Common myeloid progenitor, CD34-positive (primary cell): ENCODE measurements at regions not wholly inside any gene's neighbourhood (a gene's known extent, or its start where the extent isn't known, plus 50 kb on each side); places are given as distances from the start of the nearest gene placed in this dataset.

Source experiments
- CTCF ChIA-PET: fragments of 350-600 bp; sonication (Branson Sonifier 250); formaldehyde crosslinking; loops from one replicate; lab custom pipeline; 2021; ENCODE audit warnings: antibody characterized with exemption; lab: Charles Lee
- POLR2A ChIA-PET: fragments of 350-600 bp; sonication (Branson Sonifier 250); formaldehyde crosslinking; loops from one replicate; lab custom pipeline; 2021; ENCODE audit warnings: antibody characterized with exemption; lab: Charles Lee
- DNase-seq, 3 donors: peaks; one replicate each; pipeline versions ENCODE4 v3.0.0 to v3.0.0-alpha.2; 2013
- H3K27ac ChIP-seq, 2 experiments: 1 replicate in 1 of 2; 2 replicates in 1 of 2; pipeline ENCODE4 v1.7.0; 2013; ENCODE audit warnings: inconsistent platforms in 2 of 2, low read length in 2 of 2, mild to moderate bottlenecking in 2 of 2, low read depth in 1 of 2, moderate library complexity in 1 of 2; ENCODE audit not compliant: severe bottlenecking in 2 of 2, insufficient read depth in 1 of 2, poor library complexity in 1 of 2
- H3K27me3 ChIP-seq, 5 experiments: replicated peaks in 2 of 5; 1 replicate in 3 of 5; 2 replicates in 2 of 5; pipeline versions ENCODE4 v1.6.1 to v1.7.0; 2013; ENCODE audit warnings: low read length in 4 of 5, mild to moderate bottlenecking in 2 of 5, moderate library complexity in 2 of 5, inconsistent platforms in 1 of 5; ENCODE audit not compliant: insufficient read depth in 5 of 5, control insufficient read depth in 4 of 5
- H3K36me3 ChIP-seq, 4 experiments: 1 replicate in 2 of 4; 2 replicates in 2 of 4; pipeline versions ENCODE4 v1.6.1 to v1.7.0; 2013; ENCODE audit warnings: low read length in 3 of 4, control low read depth in 1 of 4, mild to moderate bottlenecking in 1 of 4; ENCODE audit not compliant: control insufficient read depth in 4 of 4, insufficient read depth in 4 of 4
- H3K4me1 ChIP-seq, 4 experiments: 1 replicate in 3 of 4; 2 replicates in 1 of 4; pipeline versions ENCODE4 v1.6.1 to v1.7.1; 2013; ENCODE audit warnings: low read length in 3 of 4, mild to moderate bottlenecking in 3 of 4, control low read depth in 1 of 4, inconsistent platforms in 1 of 4, moderate library complexity in 1 of 4; ENCODE audit not compliant: control insufficient read depth in 4 of 4, insufficient read depth in 4 of 4; ENCODE audit errors: control extremely low read depth in 1 of 4
- H3K4me3 ChIP-seq, 7 experiments: 1 replicate in 4 of 7; 2 replicates in 3 of 7; pipeline versions ENCODE4 v1.5.1 to v1.7.0; 2013; ENCODE audit warnings: mild to moderate bottlenecking in 7 of 7, low read length in 6 of 7, moderate library complexity in 6 of 7, inconsistent platforms in 2 of 7, low read depth in 2 of 7, control low read depth in 1 of 7; ENCODE audit not compliant: insufficient read depth in 4 of 7, control insufficient read depth in 1 of 7; ENCODE audit errors: extremely low read depth in 1 of 7
- H3K9me3 ChIP-seq, 5 experiments: 1 replicate in 4 of 5; 2 replicates in 1 of 5; pipeline versions ENCODE4 v1.6.1 to v1.7.1; 2013; ENCODE audit warnings: low read length in 4 of 5, mild to moderate bottlenecking in 2 of 5, inconsistent platforms in 1 of 5, low read depth in 1 of 5, moderate library complexity in 1 of 5; ENCODE audit not compliant: control insufficient read depth in 4 of 5, insufficient read depth in 2 of 5; ENCODE audit errors: control extremely low read depth in 1 of 5
- WGBS: methylation state at CpG from one replicate; pipeline ENCODE4 v1.1.5; 2013; ENCODE audit not compliant: insufficient coverage; 5-methylcytosine and 5-hydroxymethylcytosine counted together

DNA sequence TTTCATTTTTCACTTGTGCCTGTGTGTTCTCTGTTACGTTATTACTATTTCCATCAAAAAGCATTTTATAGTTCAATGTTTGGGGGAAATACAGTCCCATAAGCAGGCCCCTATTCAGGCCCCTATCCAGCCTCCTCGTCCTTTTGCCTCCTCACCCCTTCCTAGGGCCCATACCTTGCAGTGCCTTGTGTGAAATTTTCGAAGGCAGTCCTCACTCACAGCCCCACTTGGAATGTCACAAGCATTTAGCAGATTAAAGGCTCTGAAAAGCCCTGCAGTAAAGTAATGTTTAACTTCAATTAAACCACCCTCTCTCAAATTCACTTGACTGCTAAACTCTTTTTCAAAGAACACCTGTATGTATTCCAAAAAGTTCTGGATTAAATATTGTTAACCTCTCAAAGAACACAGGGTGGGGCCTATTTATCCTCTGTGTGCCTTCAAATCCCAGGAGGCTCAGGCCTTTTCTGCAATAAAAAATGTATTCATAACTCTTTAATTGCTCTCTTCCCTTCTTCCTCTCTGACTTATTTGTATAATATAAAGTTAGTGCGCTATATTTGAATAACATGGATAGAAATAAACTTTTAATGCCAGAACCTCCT, 202.5 kb downstream of the FOXA2 start:
- Histone ChIP-seq H3K36me3 (no peaks in the 10 kb centered on the region), H3K4me1 (peaks cover 0 to 9% (median 1%) of the 10 kb centered on the region in 4 experiments), H3K27me3 (no peaks in the 10 kb centered on the region), H3K4me3 (no peak overlapping the region), H3K9me3 (no peaks in the 10 kb centered on the region), H3K27ac (no peak overlapping the region)
- no peak for DNase-seq
- ChIA-PET POLR2A (no interaction called here), CTCF (interaction anchor here (1.5 kb wide), 1 partner anchor 43 kb away, joined by 4 read pairs; no protein-coding TSS in a partner anchor)
- 100% methylated on average over 1 of the region's 4 CpGs for WGBS

DNA sequence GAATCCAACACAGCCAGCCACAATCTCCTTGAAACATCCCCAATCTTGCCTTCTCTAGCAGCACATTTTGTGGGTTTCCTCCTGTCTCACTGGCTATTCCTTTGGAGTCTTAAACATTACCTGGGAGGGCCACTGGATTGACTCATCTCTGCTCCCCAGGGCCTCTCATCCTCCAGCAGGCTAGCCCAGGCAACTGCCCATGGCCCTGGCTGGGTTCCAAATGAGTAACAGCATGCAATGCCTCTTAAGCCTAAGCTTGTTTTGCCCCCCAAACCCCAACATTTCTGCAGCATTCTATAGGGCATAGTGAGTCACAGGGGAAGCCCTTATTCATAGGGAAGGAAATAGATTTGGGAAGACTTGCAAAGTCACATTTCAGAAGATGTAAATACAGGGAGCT, 204.9 kb downstream of the FOXA2 start:
- no peak overlapping the region for H3K27ac ChIP-seq
- H3K27me3 ChIP-seq, result no peaks in the 10 kb centered on the region
- peak in 2 of 3 donors; percentile 38 to 44 for DNase-seq
- ChIA-PET CTCF (no interaction called here), POLR2A (no interaction called here)
- no peak overlapping the region for H3K4me3 ChIP-seq
- H3K4me1 ChIP-seq, result peaks cover 0 to 9% (median 1%) of the 10 kb centered on the region in 4 experiments
- H3K9me3 ChIP-seq, result no peaks in the 10 kb centered on the region
- H3K36me3 ChIP-seq, result no peaks in the 10 kb centered on the region

DNA sequence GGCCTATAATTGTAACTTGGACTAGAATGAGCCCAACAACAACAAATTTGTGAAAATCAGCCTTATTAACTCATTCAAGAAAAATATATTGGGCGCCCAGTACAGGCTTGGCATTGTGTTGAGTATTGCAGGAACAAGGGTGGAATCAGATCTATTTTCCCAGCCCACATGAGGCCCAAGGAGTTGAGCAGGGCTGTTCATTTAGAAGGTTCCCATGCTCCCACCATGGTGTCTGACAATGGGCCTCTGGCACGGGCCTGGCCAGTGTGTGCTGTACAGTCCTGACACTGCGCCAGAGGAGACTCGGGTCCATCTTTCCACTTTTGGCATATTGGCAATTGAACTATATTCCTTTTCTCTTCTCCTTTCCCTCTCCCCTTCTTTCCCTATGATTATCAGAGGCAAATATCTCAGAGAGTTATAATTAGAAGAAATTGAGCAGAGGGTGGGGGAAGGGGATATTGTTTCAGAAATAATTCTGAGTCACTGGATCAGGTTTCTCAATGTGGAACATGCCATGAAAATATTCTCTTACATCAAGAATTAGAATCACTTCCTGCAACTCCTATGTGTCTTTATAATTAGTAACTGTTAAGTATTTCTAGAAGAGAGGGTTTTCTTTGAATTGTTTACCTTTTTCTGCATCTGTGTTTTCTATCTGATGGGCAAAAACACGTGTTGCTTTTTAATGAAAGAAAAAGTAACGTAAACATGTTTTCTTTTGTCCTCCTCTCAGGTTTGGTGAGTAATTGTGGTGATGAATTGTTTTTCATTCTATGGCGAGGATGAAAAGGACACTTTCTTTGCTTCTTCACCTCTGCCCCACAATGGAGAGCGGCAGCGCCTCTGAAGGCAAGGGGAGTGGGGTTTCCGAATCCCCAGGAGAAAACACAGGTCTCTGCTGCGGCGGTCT, 209.4 kb downstream of the FOXA2 start:
- H3K27me3 ChIP-seq, result peaks cover 0 to 2% (median 0%) of the 10 kb centered on the region in 5 experiments
- H3K9me3 ChIP-seq, result no peaks in the 10 kb centered on the region
- no peaks in the 10 kb centered on the region for H3K36me3 ChIP-seq
- peaks cover 16 to 32% (median 27%) of the 10 kb centered on the region in 4 experiments for H3K4me1 ChIP-seq
- 100% methylated on average over 5 of the region's 12 CpGs for whole genome bisulfite sequencing
- CTCF ChIA-PET, result no interaction called here
- POLR2A ChIA-PET, result no interaction called here
- no peak overlapping the region for H3K27ac ChIP-seq
- no peak for DNase-seq
- H3K4me3 ChIP-seq, result no peak overlapping the region

DNA sequence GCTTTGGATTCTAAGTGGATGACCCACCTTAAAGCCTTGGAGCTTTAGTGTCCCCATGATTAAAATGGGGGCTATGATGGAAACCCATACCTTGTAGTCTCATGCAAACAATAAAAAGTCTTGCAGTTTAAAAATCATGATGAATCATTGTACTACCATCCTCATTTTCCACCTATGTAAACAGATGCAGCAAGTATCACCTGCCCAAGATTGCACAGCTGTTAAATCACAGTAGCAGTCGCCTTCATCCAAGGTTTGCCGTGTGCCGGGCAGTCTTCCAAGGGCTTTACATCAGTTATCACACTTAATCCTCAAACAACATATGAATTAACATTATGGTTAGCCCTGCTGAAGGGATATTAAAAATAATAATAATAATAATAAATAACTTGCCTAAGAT, 210.3 kb downstream of the FOXA2 start:
- ChIA-PET CTCF (interaction anchor here (2.4 kb wide), 1 partner anchor 35 kb away, joined by 10 read pairs; no protein-coding TSS in a partner anchor), POLR2A (no interaction called here)
- Histone ChIP-seq H3K4me1 (peaks cover 16 to 39% (median 32%) of the 10 kb centered on the region in 4 experiments), H3K4me3 (no peak overlapping the region), H3K36me3 (no peaks in the 10 kb centered on the region), H3K9me3 (no peaks in the 10 kb centered on the region), H3K27me3 (peaks cover 0 to 2% (median 0%) of the 10 kb centered on the region in 5 experiments), H3K27ac (no peak overlapping the region)
- no CpG with 5 or more reads among the region's 3 CpGs for WGBS
- DNase-seq, result no peak

DNA sequence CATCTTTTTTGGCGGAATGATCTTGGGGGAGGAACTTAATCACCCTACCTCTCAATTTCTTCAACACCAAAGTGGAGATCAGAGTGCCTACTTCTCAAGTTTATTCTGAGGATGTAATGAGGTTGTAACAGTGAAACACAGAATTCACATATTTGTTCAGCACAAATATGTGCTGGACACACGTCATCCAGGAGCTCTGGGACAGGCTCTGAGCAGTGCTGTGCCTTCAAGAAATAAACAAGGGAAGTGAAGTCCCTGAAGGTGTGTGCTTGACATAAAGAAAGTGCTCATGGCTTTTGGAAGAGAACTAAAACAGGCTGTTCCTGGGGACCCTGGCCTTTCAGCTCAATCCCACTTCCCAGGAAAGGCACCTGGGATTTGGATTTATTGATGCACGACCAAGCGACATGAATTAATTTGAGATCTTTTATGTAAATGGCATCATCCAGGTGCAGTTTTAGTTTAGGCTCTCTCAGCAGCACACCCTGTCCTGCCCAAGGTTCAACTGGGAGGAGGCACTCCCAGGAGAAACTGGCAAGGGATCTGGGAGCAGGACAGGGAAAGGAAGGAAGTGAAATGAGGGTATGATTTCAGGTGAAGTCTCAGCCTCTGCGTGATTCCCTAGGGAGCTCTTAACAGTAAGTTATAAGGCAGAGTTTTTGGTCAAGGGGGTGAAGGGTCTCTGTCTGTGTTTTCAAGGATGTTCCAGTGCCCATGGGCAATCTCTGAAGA, 211.0 kb downstream of the FOXA2 start:
- POLR2A ChIA-PET, result no interaction called here

DNA sequence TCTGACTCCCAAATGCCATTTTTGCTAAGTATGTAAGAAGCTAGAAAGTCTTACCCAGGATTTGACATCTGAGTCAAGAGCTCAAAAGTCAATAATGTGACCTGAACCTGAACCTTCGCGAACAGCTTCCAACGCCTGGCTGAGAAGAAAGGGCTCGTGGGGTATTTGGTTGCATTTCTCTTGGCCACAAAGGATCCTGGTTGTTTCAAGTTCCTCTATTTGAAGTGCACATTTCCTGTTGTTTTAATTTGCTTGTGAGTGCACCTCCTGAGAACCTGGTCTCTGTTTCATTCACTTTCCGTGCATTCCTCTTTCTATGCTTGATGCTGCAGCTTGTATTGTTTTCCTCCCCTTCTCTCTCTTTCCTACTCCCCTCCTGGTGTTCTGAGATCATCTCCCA, 212.5 kb downstream of the FOXA2 start:
- H3K9me3 ChIP-seq, result no peaks in the 10 kb centered on the region
- H3K27ac ChIP-seq, result no peak overlapping the region
- CTCF ChIA-PET, result interaction anchor here (0.8 to 2.4 kb wide), 8 partner anchors 11 to 560 kb away, joined by 3 to 10 read pairs (median 4); no protein-coding TSS in a partner anchor
- peaks cover 16 to 54% (median 49%) of the 10 kb centered on the region in 4 experiments for H3K4me1 ChIP-seq
- 0% methylated on average over 5 of the region's 5 CpGs for WGBS
- DNase-seq, result peak; percentile 74 to 96 (median 94)
- peak overlapping the region in 2 of 7 experiments; percentile 6 to 37 for H3K4me3 ChIP-seq
- POLR2A ChIA-PET, result interaction anchor here (0.5 to 0.6 kb wide), 2 partner anchors 13 to 21 kb away, joined by 3 to 4 read pairs; no protein-coding TSS in a partner anchor
- H3K36me3 ChIP-seq, result no peaks in the 10 kb centered on the region
- H3K27me3 ChIP-seq, result peaks cover 0 to 2% (median 0%) of the 10 kb centered on the region in 5 experiments

More for the DNA sequence above, 211.0 kb downstream of the FOXA2 start:
- Histone ChIP-seq H3K36me3 (no peaks in the 10 kb centered on the region), H3K4me1 (peaks cover 16 to 45% (median 40%) of the 10 kb centered on the region in 4 experiments), H3K27ac (no peak overlapping the region), H3K9me3 (no peaks in the 10 kb centered on the region), H3K4me3 (no peak overlapping the region), H3K27me3 (peaks cover 0 to 2% (median 0%) of the 10 kb centered on the region in 5 experiments)
- no peak for DNase-seq
- 100% methylated on average over 3 of the region's 5 CpGs for WGBS
- CTCF ChIA-PET, result interaction anchor here (1.2 to 2.4 kb wide), 2 partner anchors 35 to 344 kb away, joined by 3 to 10 read pairs; no protein-coding TSS in a partner anchor
